Upper lobe of left lung (tissue), 4 donors: ENCODE measurements at regions not wholly inside any gene's neighbourhood (a gene's known extent, or its start where the extent isn't known, plus 50 kb on each side); places are given as distances from the start of the nearest gene placed in this dataset.
"Not testable (repeated sequence)": the region's sequence is repeated elsewhere in the genome, so short reads cannot be mapped to it uniquely, and the experiment has no call there.

Source experiments
- CTCF ChIP-seq, 6 experiments: fragments of 450-650 bp in 4 of 6; fragments of 200-600 bp in 2 of 6; sonication (generic) in 2 of 6; IDR thresholded peaks; one replicate each; pipeline ENCODE4 v1.5.1; 2016 to 2019; ENCODE audit warnings: antibody characterized with exemption in 6 of 6
- POLR2A ChIP-seq, 4 donors: fragments of 450-650 bp; IDR thresholded peaks; one replicate each; pipeline ENCODE4 v1.5.1; 2016 to 2017; ENCODE audit warnings: antibody characterized with exemption in 4 of 4, mild to moderate bottlenecking in 2 of 4

GRCh38 chrX:23075461-23075860 lies 75.7 kb downstream of the DDX53 start:
- not testable (repeated sequence) for TF ChIP-seq CTCF, POLR2A (IDR thresholded peaks at IDR 0.05)
